HG03175 (cell line): ENCODE measurements at regions not wholly inside any gene's neighbourhood (a gene's known extent, or its start where the extent isn't known, plus 50 kb on each side); places are given as distances from the start of the nearest gene placed in this dataset.

ENCODE experiments used
- ATAC-seq: cut with Tn5 transposase; IDR thresholded peaks from one replicate; pipeline ENCODE4 v1.9.1; 2021; ENCODE audit warnings: mild to moderate bottlenecking, moderate library complexity; ENCODE audit not compliant: unreplicated experiment

DNA sequence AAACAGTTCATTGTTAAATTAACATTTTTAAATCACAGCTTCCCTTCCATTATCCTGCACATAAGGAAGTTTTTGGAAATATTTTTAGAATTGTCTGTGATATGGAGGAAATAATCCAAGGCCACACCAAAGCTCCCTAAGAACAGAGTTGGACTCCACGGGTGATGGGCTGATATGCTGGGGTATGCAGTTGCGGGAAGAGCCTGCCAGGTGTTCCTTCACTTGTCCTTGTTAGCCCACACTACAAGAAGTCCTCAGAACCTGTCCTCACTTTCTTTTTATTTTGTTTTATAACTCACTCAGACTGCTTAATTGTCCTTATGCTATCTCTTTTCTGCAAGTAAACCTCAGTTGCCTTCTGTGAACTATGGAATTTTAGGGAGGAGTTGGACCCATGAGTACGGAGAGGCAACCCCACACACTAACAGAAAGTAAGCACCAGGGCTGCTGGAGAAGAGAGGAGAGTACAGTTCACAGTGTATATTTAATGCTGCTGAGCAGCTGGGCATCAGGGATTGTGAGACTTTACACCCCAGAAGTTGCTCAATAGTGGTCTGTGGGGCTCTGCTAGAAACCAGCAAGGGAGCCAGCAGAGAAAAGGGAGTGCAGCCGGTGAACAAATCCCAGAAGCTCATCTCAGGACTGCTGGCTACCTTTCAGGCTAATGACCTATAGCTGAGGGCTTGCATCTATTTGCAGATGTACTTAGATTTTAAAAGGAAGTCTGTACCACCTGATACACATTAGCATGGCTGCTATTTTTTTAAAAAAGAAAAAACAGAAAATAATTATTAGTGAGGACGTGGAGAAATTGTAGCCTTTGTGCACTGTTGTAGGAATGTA is 64.6 kb upstream of the FOXN2 start:
- no peak for ATAC-seq

- ATAC-seq, result no peak
These were observed 64.0 kb upstream of the FOXN2 start for GRCh38 chr2:48250474-48250844.

- peak; percentile 53 for ATAC-seq
These were observed 63.5 kb upstream of the FOXN2 start for GRCh38 chr2:48250943-48251342.

DNA sequence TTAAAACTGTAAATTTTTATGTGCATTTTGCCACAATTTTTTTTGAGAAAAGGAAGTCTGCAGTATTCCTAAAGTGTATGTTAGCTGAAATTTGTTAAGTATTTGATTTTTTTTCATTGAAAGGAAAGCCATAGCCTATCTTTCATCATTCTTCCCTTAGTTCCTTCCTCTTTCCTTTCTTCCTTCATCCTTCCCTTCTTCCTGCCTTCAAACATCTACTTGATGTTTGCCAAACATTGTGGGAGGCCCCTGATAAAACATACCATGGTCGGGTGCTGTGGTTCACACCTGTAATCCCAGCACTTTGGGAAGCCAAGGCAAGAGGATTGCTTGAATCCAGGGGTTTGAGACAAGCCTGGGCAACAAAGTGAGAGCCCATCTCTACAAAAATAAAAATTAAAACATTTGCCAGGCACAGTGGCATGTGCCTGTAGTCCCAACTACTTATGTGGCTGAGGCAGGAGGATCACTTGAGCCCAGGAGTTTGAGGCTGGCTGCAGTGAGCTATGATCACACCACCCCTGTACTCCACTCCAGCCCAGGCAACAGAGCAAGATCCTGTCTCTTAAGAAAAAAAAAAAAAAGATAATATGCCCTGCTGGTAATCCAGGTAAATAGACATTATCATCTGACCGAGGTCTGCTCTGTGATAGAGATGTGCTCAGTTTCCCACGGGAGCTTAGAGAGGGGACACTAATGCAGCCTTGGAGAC is 62.9 kb upstream of the FOXN2 start:
- no peak for ATAC-seq

DNA sequence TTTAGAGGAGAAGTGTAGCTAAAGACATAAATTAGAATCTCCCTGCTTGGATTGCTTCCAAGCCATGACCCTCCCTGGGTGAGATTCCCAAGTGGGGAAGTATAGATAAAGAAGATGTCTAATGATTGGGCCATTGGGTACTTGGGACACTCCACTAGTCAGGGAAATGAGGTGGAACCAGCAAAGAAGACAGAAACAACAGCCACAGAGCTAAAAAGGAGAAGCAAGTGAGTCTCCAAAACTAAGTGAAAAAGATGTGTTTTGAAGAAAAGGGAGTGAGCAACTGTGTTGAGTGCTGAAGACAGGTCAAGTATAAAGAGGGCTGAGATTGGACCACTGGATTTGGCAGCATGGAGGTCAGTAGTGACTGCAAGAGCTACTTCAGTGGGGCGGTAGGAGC is 61.2 kb upstream of the FOXN2 start:
- ATAC-seq, result no peak

- ATAC-seq, result no peak
These were observed 59.6 kb upstream of the FOXN2 start for GRCh38 chr2:48254839-48255238.

GRCh38 chr2:48257456-48257855 is 57.0 kb upstream of the FOXN2 start:
- no peak for ATAC-seq

GRCh38 chr2:48258481-48259149 is 55.9 kb upstream of the FOXN2 start:
- ATAC-seq, result no peak

GRCh38 chr2:48259811-48260210 is 54.7 kb upstream of the FOXN2 start:
- ATAC-seq, result no peak

DNA sequence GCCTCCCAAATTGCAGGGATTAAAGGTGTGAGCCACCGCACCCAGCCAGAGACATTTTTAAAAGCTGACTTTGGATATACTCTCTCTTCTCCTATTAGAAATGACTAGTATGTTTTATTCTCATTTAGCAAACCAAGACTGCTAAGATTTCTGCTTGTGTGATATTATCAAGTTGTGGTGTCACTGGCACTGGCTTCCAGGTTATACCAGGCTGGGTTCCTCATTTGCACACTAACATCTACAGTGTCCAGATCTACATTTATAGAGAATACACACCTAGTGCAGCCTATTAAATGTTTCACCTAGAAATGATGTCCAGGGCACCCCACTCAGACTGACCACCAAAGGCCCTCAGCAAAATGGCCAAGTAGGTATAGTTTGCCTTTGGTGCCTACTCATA is 49.9 kb upstream of the FOXN2 start:
- no peak for ATAC-seq
